ENCODE measurements at regions not wholly inside any gene's neighbourhood (a gene's known extent, or its start where the extent isn't known, plus 50 kb on each side); places are given as distances from the start of the nearest gene placed in this dataset.
"Not testable (repeated sequence)": the region's sequence is repeated elsewhere in the genome, so short reads cannot be mapped to it uniquely, and the experiment has no call there.

DNA sequence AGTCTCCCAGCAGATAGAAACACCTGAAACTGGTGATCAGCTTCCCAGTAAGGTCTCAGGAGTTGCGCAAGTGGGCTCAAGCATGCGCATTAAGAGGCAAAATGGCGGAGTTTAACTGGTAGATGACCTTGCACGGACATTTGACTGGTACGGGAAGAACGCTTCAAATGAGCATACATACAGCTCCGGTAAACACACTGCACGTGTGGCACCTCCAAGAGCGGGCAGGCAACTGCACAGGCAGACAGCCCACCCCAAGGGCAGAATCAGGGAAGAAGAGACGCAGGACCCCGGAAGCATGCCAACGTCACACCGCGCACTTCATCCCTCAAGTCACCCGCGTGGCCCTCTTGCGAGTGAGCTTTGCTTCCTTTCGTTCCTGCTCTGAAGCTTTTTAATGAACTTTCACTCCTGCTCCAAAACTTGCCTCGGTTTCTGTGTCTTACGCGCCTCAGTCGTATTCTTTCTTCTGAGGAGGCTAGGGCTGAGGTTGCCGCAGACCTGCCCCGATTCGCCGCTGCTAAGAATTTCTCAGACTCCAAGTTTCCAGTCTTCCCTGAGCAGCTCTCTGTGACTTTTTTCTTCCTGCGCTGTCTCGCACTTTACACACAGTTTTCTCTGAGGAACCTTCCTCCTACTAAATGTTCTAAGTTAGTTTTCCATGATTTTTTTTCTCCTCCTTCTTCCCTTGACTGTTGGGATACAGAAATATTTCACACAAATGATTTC, 180.7 kb upstream of the ZFP42 start:
- DNase-seq (ENCODE audit: low read depth in 2 of 3, low spot score in 2 of 3) = peak in 1 of 3 donors; percentile 13

- DNase-seq (ENCODE audit: low read depth in 2 of 3, low spot score in 2 of 3) = no peak
Observed at GRCh38 chr4:187826725-187827124, 168.8 kb upstream of the ZFP42 start.

DNA sequence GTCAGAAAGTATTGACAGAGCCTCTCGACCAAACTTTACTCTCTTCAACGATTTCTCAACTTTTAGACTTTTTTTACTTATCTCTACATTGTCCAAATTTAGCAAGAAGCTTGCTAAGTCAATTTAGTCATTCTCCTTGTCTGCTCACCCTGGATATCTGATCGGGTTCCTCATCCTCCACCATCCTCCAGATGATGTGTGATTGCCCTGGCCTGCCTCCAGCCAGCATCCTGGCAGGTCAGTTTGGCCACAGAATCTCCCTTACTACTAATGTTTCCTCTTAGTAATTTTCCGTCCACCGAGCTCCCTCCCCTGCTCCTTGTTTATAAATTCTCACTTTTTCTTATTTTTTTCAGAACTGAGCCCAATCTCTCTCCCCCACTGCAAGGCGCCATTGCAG, 167.9 kb upstream of the ZFP42 start:
- DNase-seq (ENCODE audit: low read depth in 2 of 3, low spot score in 2 of 3) = no peak

DNA sequence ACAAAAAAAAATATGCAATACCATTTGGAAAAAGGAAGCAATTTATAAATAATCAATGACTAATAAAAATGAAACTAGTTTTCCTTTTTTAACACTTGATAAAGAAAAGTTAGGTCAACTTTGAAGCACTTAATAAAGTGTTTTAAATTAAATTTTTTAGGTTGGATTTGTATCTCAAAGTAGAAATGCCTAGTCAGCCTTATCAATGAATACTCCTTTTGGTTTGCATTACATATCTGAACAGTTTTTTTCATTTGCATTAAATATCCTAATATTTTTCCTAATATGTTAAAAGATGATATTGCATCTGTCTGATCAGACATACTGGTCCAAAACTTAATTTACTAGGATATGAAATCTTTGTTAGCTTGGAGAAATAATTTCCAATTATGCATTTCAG, 155.8 kb upstream of the ZFP42 start:
- no peak for DNase-seq (ENCODE audit: low read depth in 2 of 3, low spot score in 2 of 3)

GRCh38 chr4:187840814-187841213, 154.8 kb upstream of the ZFP42 start:
- no peak for DNase-seq (ENCODE audit: low read depth in 2 of 3, low spot score in 2 of 3)

GRCh38 chr4:187849556-187850225, 145.9 kb upstream of the ZFP42 start:
- DNase-seq (ENCODE audit: low read depth in 2 of 3, low spot score in 2 of 3) = no peak

- DNase-seq (ENCODE audit: low read depth in 2 of 3, low spot score in 2 of 3) = no peak
Observed at GRCh38 chr4:187865914-187866313, 129.7 kb upstream of the ZFP42 start.

DNA sequence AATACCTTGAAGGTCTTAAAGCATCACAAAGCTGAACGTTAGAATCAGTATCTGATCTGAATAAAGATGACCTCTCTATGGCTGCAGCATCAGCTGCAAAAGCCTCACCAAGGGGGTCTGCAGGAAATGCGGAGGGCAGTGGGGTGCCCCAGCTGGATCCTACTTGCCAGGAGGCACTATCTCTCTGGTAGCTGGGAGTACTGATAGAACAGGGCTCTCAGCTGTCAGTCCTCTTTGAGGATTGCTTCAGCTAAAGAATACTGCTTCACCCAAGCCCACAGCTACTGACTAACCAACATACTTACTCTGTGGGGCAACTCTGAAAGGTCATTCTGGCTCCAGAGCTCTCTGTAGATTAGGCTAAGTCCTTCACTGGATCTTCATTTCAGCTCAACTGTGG, 112.5 kb upstream of the ZFP42 start:
- no peak for DNase-seq (ENCODE audit: low read depth in 2 of 3, low spot score in 2 of 3)

DNA sequence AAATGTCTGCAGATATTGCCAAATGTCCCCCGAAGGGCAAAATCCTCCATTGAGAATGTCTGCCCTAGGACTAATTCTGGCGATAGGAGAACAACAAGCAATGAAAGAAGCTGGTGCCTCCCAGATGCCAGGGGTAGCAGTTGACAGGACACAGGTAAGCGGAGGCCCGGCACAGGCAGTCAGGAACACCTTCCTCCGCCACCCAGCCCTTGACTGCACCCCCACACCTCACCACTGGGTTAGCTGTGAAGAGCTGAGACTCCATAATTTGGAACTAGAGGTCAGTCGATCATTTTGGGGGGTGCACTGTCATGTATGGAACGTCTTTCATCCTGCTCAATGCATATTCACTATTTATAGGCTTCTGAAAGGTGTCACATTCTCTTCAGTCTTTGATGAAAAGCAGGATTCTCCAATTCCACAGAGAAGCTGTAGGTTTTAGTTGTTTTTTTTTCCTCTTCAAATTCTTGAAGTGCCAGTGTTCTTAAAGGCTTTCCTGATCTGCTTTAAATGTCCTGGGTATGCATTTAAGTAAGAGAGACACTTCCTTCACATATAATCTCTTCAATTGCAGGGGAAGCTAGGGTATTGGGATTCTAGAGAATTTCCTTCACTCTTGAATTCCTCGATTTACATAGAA, 111.6 kb upstream of the ZFP42 start:
- no peak for DNase-seq (ENCODE audit: low read depth in 2 of 3, low spot score in 2 of 3)

GRCh38 chr4:187887906-187888305, 107.7 kb upstream of the ZFP42 start:
- DNase-seq (ENCODE audit: low read depth in 2 of 3, low spot score in 2 of 3) = no peak

GRCh38 chr4:187889651-187890050, 105.9 kb upstream of the ZFP42 start:
- no peak for DNase-seq (ENCODE audit: low read depth in 2 of 3, low spot score in 2 of 3)

DNA sequence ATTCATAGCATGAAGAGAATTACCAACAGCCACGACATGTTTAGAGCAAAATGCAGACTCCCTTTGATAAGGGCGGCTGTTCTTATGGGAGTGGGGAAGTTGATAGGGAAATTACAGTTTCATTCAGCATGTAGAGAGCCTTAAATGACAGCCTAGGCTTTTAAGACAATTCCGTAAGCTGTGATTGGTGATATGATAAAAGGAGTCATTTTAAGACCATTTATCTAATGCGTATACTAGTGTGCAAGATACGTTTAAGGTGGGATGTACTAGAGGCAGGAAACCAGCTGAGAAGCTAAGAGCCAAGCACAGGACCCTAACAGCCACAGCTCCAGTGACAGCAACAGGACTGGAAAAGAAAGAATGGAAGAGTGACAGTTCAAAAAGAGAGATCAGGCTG, 102.2 kb upstream of the ZFP42 start:
- no peak for DNase-seq (ENCODE audit: low read depth in 2 of 3, low spot score in 2 of 3)

GRCh38 chr4:187903106-187903505, 92.5 kb upstream of the ZFP42 start:
- no peak for DNase-seq (ENCODE audit: low read depth in 2 of 3, low spot score in 2 of 3)

GRCh38 chr4:187903700-187904099, 91.9 kb upstream of the ZFP42 start:
- no peak for DNase-seq (ENCODE audit: low read depth in 2 of 3, low spot score in 2 of 3)

DNA sequence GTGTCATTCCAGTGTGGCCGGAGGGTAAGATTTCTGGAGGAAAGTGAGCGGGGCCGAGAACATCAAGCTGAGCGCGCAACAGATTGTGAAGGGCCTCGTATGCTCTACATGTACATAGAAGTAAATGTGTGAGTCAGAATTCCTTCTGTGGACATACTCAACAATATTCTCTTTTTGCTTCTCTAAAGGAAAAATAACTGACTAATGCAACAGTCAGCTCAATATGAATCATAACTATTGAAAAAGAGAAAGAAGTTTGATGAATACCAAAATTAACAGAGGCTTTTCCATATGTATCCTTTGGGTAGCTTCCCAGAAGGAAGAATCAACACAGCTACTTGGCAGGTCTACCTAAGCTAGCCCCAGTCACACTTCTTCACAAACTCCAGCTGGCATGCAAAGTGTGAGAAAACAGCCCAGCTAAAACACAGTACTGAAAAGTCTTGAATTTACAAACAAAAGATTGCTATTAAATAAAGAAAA, 87.5 kb upstream of the ZFP42 start:
- DNase-seq (ENCODE audit: low read depth in 2 of 3, low spot score in 2 of 3) = no peak

GRCh38 chr4:187908731-187909130, 86.8 kb upstream of the ZFP42 start:
- no peak for DNase-seq (ENCODE audit: low read depth in 2 of 3, low spot score in 2 of 3)

DNA sequence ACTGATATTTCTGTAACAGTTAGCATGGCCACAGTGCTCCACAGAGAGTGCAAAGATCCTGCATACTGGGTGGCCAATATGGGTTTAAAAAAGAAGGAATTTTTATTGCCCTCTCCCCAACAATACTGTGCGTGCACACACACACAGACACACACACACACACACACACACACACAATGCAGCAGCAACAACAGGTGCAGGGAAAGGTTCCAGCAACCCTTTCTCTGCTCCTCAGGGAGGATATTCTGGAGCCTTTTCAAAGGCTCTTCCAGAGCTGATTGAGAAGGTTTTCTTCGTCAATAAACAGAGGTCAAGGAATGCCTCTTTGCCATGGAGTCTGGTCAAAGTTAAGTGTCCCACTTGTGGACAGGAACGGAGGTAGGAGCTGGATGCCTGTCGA, 84.8 kb upstream of the ZFP42 start:
- no peak for DNase-seq (ENCODE audit: low read depth in 2 of 3, low spot score in 2 of 3)

DNA sequence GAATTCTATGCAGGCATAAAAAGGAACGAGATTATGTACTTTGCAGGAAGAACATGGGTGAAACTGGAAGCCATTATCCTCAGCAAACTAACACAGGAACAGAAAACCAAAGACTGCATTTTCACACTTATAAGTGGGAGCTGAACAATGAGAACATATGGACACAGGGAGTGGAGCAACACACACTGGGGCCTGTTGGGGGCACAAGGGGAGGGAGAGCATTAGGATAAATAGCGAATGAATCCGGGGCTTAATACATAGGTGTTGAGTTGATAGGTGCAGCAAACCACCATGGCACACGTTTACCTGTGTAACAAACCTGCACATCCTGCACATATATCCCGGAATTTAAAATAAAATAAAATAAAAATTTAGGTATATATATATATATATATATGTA, 80.2 kb upstream of the ZFP42 start:
- DNase-seq (ENCODE audit: low read depth in 2 of 3, low spot score in 2 of 3) = not testable (repeated sequence)

DNA sequence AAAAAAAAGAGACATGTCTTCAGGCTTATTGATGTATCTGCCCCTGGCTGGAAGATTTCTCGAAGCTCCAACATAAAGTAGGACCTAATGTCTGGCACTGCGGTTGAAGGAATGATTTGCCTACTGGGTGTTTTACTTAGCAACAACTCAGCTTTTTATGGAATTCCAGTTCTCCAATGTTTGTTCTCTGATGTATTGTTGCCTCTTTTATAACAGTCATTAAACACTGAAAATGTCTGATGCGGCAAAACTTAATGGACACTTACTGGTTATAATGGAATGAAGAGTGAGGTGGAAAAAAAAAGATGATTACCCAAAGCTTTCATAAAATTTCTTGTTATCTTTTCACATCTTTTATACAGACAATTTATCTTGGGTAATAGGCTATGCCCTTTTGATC, 75.6 kb upstream of the ZFP42 start:
- no peak for DNase-seq (ENCODE audit: low read depth in 2 of 3, low spot score in 2 of 3)

GRCh38 chr4:187921946-187922623, 73.5 kb upstream of the ZFP42 start:
- no peak for DNase-seq (ENCODE audit: low read depth in 2 of 3, low spot score in 2 of 3)

- DNase-seq (ENCODE audit: low read depth in 2 of 3, low spot score in 2 of 3) = no peak
Observed at GRCh38 chr4:187929024-187929423, 66.5 kb upstream of the ZFP42 start.

Data from hematopoietic multipotent progenitor cell (in vitro differentiated cells).